ENCODE measurements at regions not wholly inside any gene's neighbourhood (a gene's known extent, or its start where the extent isn't known, plus 50 kb on each side); places are given as distances from the start of the nearest gene placed in this dataset.

GRCh38 chr3:1623896-1624295 lies 474.8 kb upstream of the CNTN4 start:
- DNase-seq (ENCODE audit: low read depth): no peak
- in situ Hi-C loops (cut with HindIII; ENCODE audit: low pct_unique_long_range_greater_than_20kb, low sequenced_read_pairs): no loop called here

GRCh38 chr3:1632128-1632527 lies 466.5 kb upstream of the CNTN4 start:
- in situ Hi-C loops (cut with HindIII; ENCODE audit: low pct_unique_long_range_greater_than_20kb, low sequenced_read_pairs): no loop called here
- no peak for DNase-seq (ENCODE audit: low read depth)

- in situ Hi-C loops (cut with HindIII; ENCODE audit: low pct_unique_long_range_greater_than_20kb, low sequenced_read_pairs): no loop called here
- peak; percentile 4 for DNase-seq (ENCODE audit: low read depth)
These were observed 436.8 kb upstream of the CNTN4 start for GRCh38 chr3:1661839-1662238.

GRCh38 chr3:1664266-1664665 lies 434.4 kb upstream of the CNTN4 start:
- in situ Hi-C loops (cut with HindIII; ENCODE audit: low pct_unique_long_range_greater_than_20kb, low sequenced_read_pairs): no loop called here
- no peak for DNase-seq (ENCODE audit: low read depth)

- no peak for DNase-seq (ENCODE audit: low read depth)
- in situ Hi-C loops (cut with HindIII; ENCODE audit: low pct_unique_long_range_greater_than_20kb, low sequenced_read_pairs): no loop called here
These were observed 431.8 kb upstream of the CNTN4 start for GRCh38 chr3:1666865-1667264.

- in situ Hi-C loops (cut with HindIII; ENCODE audit: low pct_unique_long_range_greater_than_20kb, low sequenced_read_pairs): no loop called here
- DNase-seq (ENCODE audit: low read depth): no peak
These were observed 421.0 kb upstream of the CNTN4 start for GRCh38 chr3:1677576-1678156.

GRCh38 chr3:1692428-1692827 lies 406.2 kb upstream of the CNTN4 start:
- in situ Hi-C loops (cut with HindIII; ENCODE audit: low pct_unique_long_range_greater_than_20kb, low sequenced_read_pairs): no loop called here
- no peak for DNase-seq (ENCODE audit: low read depth)

GRCh38 chr3:1693145-1693544 lies 405.5 kb upstream of the CNTN4 start:
- peak; percentile 61 for DNase-seq (ENCODE audit: low read depth)
- in situ Hi-C loops (cut with HindIII; ENCODE audit: low pct_unique_long_range_greater_than_20kb, low sequenced_read_pairs): no loop called here

- DNase-seq (ENCODE audit: low read depth): no peak
- in situ Hi-C loops (cut with HindIII; ENCODE audit: low pct_unique_long_range_greater_than_20kb, low sequenced_read_pairs): no loop called here
These were observed 401.9 kb upstream of the CNTN4 start for GRCh38 chr3:1696669-1697275.

- DNase-seq (ENCODE audit: low read depth): no peak
- in situ Hi-C loops (cut with HindIII; ENCODE audit: low pct_unique_long_range_greater_than_20kb, low sequenced_read_pairs): no loop called here
These were observed 399.2 kb upstream of the CNTN4 start for GRCh38 chr3:1699361-1699920.

GRCh38 chr3:1700650-1701049 lies 398.0 kb upstream of the CNTN4 start:
- in situ Hi-C loops (cut with HindIII; ENCODE audit: low pct_unique_long_range_greater_than_20kb, low sequenced_read_pairs): no loop called here
- no peak for DNase-seq (ENCODE audit: low read depth)

GRCh38 chr3:1703169-1703568 lies 395.5 kb upstream of the CNTN4 start:
- no peak for DNase-seq (ENCODE audit: low read depth)
- in situ Hi-C loops (cut with HindIII; ENCODE audit: low pct_unique_long_range_greater_than_20kb, low sequenced_read_pairs): no loop called here

- in situ Hi-C loops (cut with HindIII; ENCODE audit: low pct_unique_long_range_greater_than_20kb, low sequenced_read_pairs): no loop called here
These were observed 388.0 kb upstream of the CNTN4 start for GRCh38 chr3:1710663-1711062.

GRCh38 chr3:1717524-1717923 lies 381.1 kb upstream of the CNTN4 start:
- no peak for DNase-seq (ENCODE audit: low read depth)
- in situ Hi-C loops (cut with HindIII; ENCODE audit: low pct_unique_long_range_greater_than_20kb, low sequenced_read_pairs): no loop called here

More at GRCh38 chr3:1710663-1711062, 388.0 kb upstream of the CNTN4 start:
- DNase-seq (ENCODE audit: low read depth): no peak

- DNase-seq (ENCODE audit: low read depth): no peak
- in situ Hi-C loops (cut with HindIII; ENCODE audit: low pct_unique_long_range_greater_than_20kb, low sequenced_read_pairs): no loop called here
These were observed 374.9 kb upstream of the CNTN4 start for GRCh38 chr3:1723726-1724125.

GRCh38 chr3:1726741-1727140 lies 371.9 kb upstream of the CNTN4 start:
- in situ Hi-C loops (cut with HindIII; ENCODE audit: low pct_unique_long_range_greater_than_20kb, low sequenced_read_pairs): no loop called here
- DNase-seq (ENCODE audit: low read depth): no peak

GRCh38 chr3:1727242-1727641 lies 371.4 kb upstream of the CNTN4 start:
- in situ Hi-C loops (cut with HindIII; ENCODE audit: low pct_unique_long_range_greater_than_20kb, low sequenced_read_pairs): no loop called here

GRCh38 chr3:1728510-1728909 lies 370.2 kb upstream of the CNTN4 start:
- in situ Hi-C loops (cut with HindIII; ENCODE audit: low pct_unique_long_range_greater_than_20kb, low sequenced_read_pairs): no loop called here
- no peak for DNase-seq (ENCODE audit: low read depth)

More at GRCh38 chr3:1727242-1727641, 371.4 kb upstream of the CNTN4 start:
- no peak for DNase-seq (ENCODE audit: low read depth)

- DNase-seq (ENCODE audit: low read depth): peak; percentile 7
- in situ Hi-C loops (cut with HindIII; ENCODE audit: low pct_unique_long_range_greater_than_20kb, low sequenced_read_pairs): no loop called here
These were observed 364.1 kb upstream of the CNTN4 start for GRCh38 chr3:1734494-1735122.

GRCh38 chr3:1752205-1752604 lies 346.5 kb upstream of the CNTN4 start:
- DNase-seq (ENCODE audit: low read depth): no peak
- in situ Hi-C loops (cut with HindIII; ENCODE audit: low pct_unique_long_range_greater_than_20kb, low sequenced_read_pairs): no loop called here

All from Caki2 (cell line).